ENCODE measurements at regions not wholly inside any gene's neighbourhood (a gene's known extent, or its start where the extent isn't known, plus 50 kb on each side); places are given as distances from the start of the nearest gene placed in this dataset.

GRCh38 chr5:10812218-10812617, 51.2 kb upstream of the DAP start:
- DNase-seq (ENCODE audit: low read depth, low spot score) = no peak
- Histone ChIP-seq H3K9me3 (ENCODE audit: insufficient read depth, low read length) (no peaks in the 10 kb centered on the region), H3K9ac (ENCODE audit: insufficient read length, low read depth) (no peak overlapping the region), H3K27me3 (ENCODE audit: insufficient read depth, insufficient read length) (no peaks in the 10 kb centered on the region), H3K4me1 (ENCODE audit: insufficient read depth, insufficient read length) (no peaks in the 10 kb centered on the region), H3K4me3 (ENCODE audit: insufficient read length, low read depth) (no peak overlapping the region), H3K36me3 (ENCODE audit: insufficient read depth, insufficient read length, low read length) (no peaks in the 10 kb centered on the region)
- no peak for TF ChIP-seq ZNF274 (IDR thresholded peaks at IDR 0.05; ENCODE audit: low read depth, low read length)
- no peak for TF ChIP-seq SUZ12 (IDR thresholded peaks at IDR 0.05; ENCODE audit: extremely low read depth, insufficient read depth, insufficient read length)
- no peak for TF ChIP-seq YY1 (IDR thresholded peaks at IDR 0.05; ENCODE audit: insufficient read depth, insufficient read length)

Data from NT2/D1 (cell line).